ENCODE measurements at regions not wholly inside any gene's neighbourhood (a gene's known extent, or its start where the extent isn't known, plus 50 kb on each side); places are given as distances from the start of the nearest gene placed in this dataset.

DNA sequence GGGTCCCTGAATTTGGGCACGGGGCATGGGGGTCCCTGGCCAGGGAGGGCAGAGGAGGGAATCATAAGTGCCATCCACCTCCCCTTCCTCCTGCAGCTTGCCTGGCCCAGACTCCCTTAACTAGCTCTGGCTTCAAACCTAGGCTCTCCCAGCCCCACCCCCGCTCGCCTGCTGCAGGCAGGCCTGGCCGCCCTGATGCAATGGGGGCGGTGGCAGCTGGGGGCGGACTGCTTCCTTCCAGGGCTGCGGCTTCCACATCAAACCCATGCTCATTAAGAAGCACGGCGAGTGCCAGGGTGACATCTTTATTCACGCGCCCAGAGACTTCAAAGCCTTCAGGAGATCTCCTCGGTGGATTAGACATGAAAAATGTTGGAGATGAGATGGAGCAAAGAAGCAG, 123.1 kb downstream of the TPRA1 start:
- TF ChIP-seq EZH2 (IDR thresholded peaks at IDR 0.05) (no peak), EZH2phosphoT487 (IDR thresholded peaks at IDR 0.05) (no peak)
- TF ChIP-seq, protein P1, sequence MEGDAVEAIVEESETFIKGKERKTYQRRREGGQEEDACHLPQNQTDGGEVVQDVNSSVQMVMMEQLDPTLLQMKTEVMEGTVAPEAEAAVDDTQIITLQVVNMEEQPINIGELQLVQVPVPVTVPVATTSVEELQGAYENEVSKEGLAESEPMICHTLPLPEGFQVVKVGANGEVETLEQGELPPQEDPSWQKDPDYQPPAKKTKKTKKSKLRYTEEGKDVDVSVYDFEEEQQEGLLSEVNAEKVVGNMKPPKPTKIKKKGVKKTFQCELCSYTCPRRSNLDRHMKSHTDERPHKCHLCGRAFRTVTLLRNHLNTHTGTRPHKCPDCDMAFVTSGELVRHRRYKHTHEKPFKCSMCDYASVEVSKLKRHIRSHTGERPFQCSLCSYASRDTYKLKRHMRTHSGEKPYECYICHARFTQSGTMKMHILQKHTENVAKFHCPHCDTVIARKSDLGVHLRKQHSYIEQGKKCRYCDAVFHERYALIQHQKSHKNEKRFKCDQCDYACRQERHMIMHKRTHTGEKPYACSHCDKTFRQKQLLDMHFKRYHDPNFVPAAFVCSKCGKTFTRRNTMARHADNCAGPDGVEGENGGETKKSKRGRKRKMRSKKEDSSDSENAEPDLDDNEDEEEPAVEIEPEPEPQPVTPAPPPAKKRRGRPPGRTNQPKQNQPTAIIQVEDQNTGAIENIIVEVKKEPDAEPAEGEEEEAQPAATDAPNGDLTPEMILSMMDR (IDR thresholded peaks at IDR 0.05), result no peak
